HCT116 (cell line): ENCODE measurements at regions not wholly inside any gene's neighbourhood (a gene's known extent, or its start where the extent isn't known, plus 50 kb on each side); places are given as distances from the start of the nearest gene placed in this dataset.

Experiments
- ATAC-seq: fragments of 200-7000 bp; cut with Tn5 transposase; 2 replicates; pipeline ENCODE4 v1.9.1; 2020; ENCODE audit warnings: mild to moderate bottlenecking, moderate library complexity
- BruUV-seq: library from RNA; stranded (reverse); fragments of 400-500 nt; replicated peaks from 2 replicates; lab custom pipeline; 2021; lab: Mats Ljungman, UMichigan
- CTCF ChIA-PET: fragments of 300-600 bp; sonication (Branson Sonifier 250); formaldehyde crosslinking; loops from one replicate; lab custom pipeline; 2021; ENCODE audit warnings: antibody characterized with exemption; lab: Charles Lee
- POLR2A ChIA-PET: fragments of 300-600, 350-600 bp; sonication (Branson Sonifier 250); formaldehyde crosslinking; loops from one replicate; lab custom pipeline; 2021; ENCODE audit warnings: antibody characterized with exemption; lab: Charles Lee
- RAD21 ChIA-PET, 2 experiments: fragments of 300-600 bp; sonication (Branson Sonifier 250); formaldehyde crosslinking; loops; one replicate each; lab custom pipeline; 2023; ENCODE audit warnings: low total read pairs in 2 of 2; ENCODE audit not compliant: uncharacterized antibody in 2 of 2, unreplicated experiment in 2 of 2, low non-redundant PET in 1 of 2; lab: Charles Lee
- DNase-seq: peaks from one replicate; pipeline ENCODE4 v3.0.0-alpha.2; 2010; ENCODE audit warnings: low read depth, low spot score
- H2AFZ ChIP-seq: fragments of 200-600 bp; shearing (Covaris generic), sonication (generic); 2 replicates; pipeline ENCODE4 v1.6.1; 2017; ENCODE audit warnings: low read depth, mixed run types, mixed read lengths, antibody characterized with exemption, low read length; ENCODE audit not compliant: poor library complexity, severe bottlenecking
- H3K27ac ChIP-seq: 2 replicates; pipeline ENCODE4 v1.5.1; 2012; ENCODE audit warnings: low read depth, low read length
- H3K27me3 ChIP-seq: fragments of 200-600 bp; sonication (generic); 2 replicates; pipeline ENCODE4 v1.6.1; 2016; ENCODE audit warnings: mixed run types, low read length, mixed read lengths; ENCODE audit not compliant: insufficient read depth
- H3K36me3 ChIP-seq, 2 experiments: fragments of 200-500 bp in 1 of 2; fragments of 200-600 bp in 1 of 2; sonication (Bioruptor generic) in 1 of 2; sonication (generic) in 1 of 2; 2 replicates each; pipeline versions ENCODE4 v1.5.1 to v1.6.1; 2014 to 2016; ENCODE audit warnings: low read length in 2 of 2, inconsistent platforms in 1 of 2, mixed read lengths in 1 of 2, mixed run types in 1 of 2; ENCODE audit not compliant: insufficient read depth in 2 of 2, control insufficient read depth in 1 of 2
- H3K4me1 ChIP-seq, 2 experiments: fragments of 200-600 bp in 1 of 2; sonication (generic) in 1 of 2; 2 replicates each; pipeline versions ENCODE4 v1.5.1 to v1.6.1; 2012 to 2017; ENCODE audit warnings: low read length in 2 of 2, inconsistent platforms in 1 of 2, mild to moderate bottlenecking in 1 of 2, mixed read lengths in 1 of 2, mixed run types in 1 of 2, moderate library complexity in 1 of 2; ENCODE audit not compliant: insufficient read depth in 2 of 2, control insufficient read depth in 1 of 2
- H3K4me2 ChIP-seq: fragments of 200-600 bp; sonication (generic); 2 replicates; pipeline ENCODE4 v1.6.1; 2017; ENCODE audit warnings: mixed run types, low read length, mixed read lengths
- H3K4me3 ChIP-seq, 2 experiments: fragments of 200-600 bp in 1 of 2; sonication (generic) in 1 of 2; replicated peaks in 1 of 2; 2 replicates each; pipeline ENCODE4 v1.5.1; 2011 to 2016; ENCODE audit warnings: low read length in 2 of 2, control low read depth in 1 of 2, low read depth in 1 of 2, mild to moderate bottlenecking in 1 of 2, mixed read lengths in 1 of 2, mixed run types in 1 of 2
- H3K79me2 ChIP-seq: fragments of 200-600 bp; sonication (generic); 2 replicates; pipeline ENCODE4 v1.6.1; 2017; ENCODE audit warnings: mild to moderate bottlenecking, mixed run types, low read length, moderate library complexity, mixed read lengths; ENCODE audit not compliant: insufficient read depth
- H3K9ac ChIP-seq: fragments of 200-600 bp; sonication (generic); 2 replicates; pipeline ENCODE4 v1.6.1; 2016; ENCODE audit warnings: low read length, mixed read lengths
- H3K9me2 ChIP-seq: fragments of 200-600 bp; sonication (generic), shearing (Covaris generic); 2 replicates; pipeline ENCODE4 v1.6.1; 2017; ENCODE audit warnings: mixed run types, mild to moderate bottlenecking, moderate library complexity; ENCODE audit not compliant: insufficient read depth
- H3K9me3 ChIP-seq, 2 experiments: fragments of 200-500 bp in 1 of 2; fragments of 200-600 bp in 1 of 2; sonication (Bioruptor generic) in 1 of 2; sonication (generic) in 1 of 2; 2 replicates each; pipeline ENCODE4 v1.6.1; 2014 to 2017; ENCODE audit warnings: low read length in 2 of 2, mixed read lengths in 2 of 2, inconsistent platforms in 1 of 2, low read depth in 1 of 2, mild to moderate bottlenecking in 1 of 2, mixed run types in 1 of 2, moderate library complexity in 1 of 2; ENCODE audit not compliant: control insufficient read depth in 1 of 2, insufficient read depth in 1 of 2
- H4K20me1 ChIP-seq: fragments of 200-600 bp; sonication (generic), shearing (Covaris generic); 2 replicates; pipeline ENCODE4 v1.6.1; 2017; ENCODE audit warnings: mixed run types, mild to moderate bottlenecking, moderate library complexity; ENCODE audit not compliant: insufficient read depth
- ATF3 ChIP-seq: IDR thresholded peaks from 2 replicates; pipeline ENCODE4 v1.6.1; 2012
- EGR1 ChIP-seq: IDR thresholded peaks from 2 replicates; pipeline ENCODE4 v1.6.1; 2012; ENCODE audit warnings: low read depth
- RAD21 ChIP-seq: IDR thresholded peaks from 2 replicates; pipeline ENCODE4 v1.6.1; 2012; ENCODE audit warnings: low read depth, mild to moderate bottlenecking
- SIN3A ChIP-seq: IDR thresholded peaks from 2 replicates; pipeline ENCODE4 v1.6.1; 2012; ENCODE audit warnings: low read depth
- intact Hi-C: fragments of 100-400 bp; cut with micrococcal nuclease; formaldehyde crosslinking; loops from 2 replicates; pipeline ENCODE4 v1.10.0; 2022
- TF ChIP-seq, protein P1 (sequence below): IDR thresholded peaks from 2 replicates; pipeline ENCODE4 v1.6.1; 2011; ENCODE audit warnings: mild to moderate bottlenecking, low read length, moderate library complexity; ENCODE audit not compliant: insufficient replicate concordance; ENCODE audit errors: extremely low read depth
- TF ChIP-seq, protein P2 (sequence below): IDR thresholded peaks from 2 replicates; pipeline ENCODE4 v1.6.1; 2012

- no peaks in the 10 kb centered on the region for H3K36me3 ChIP-seq
- H3K4me3 ChIP-seq = no peak overlapping the region
- TF ChIP-seq ATF3 (no peak), SIN3A (no peak), RAD21 (no peak), EGR1 (no peak)
- TF ChIP-seq, protein P1, sequence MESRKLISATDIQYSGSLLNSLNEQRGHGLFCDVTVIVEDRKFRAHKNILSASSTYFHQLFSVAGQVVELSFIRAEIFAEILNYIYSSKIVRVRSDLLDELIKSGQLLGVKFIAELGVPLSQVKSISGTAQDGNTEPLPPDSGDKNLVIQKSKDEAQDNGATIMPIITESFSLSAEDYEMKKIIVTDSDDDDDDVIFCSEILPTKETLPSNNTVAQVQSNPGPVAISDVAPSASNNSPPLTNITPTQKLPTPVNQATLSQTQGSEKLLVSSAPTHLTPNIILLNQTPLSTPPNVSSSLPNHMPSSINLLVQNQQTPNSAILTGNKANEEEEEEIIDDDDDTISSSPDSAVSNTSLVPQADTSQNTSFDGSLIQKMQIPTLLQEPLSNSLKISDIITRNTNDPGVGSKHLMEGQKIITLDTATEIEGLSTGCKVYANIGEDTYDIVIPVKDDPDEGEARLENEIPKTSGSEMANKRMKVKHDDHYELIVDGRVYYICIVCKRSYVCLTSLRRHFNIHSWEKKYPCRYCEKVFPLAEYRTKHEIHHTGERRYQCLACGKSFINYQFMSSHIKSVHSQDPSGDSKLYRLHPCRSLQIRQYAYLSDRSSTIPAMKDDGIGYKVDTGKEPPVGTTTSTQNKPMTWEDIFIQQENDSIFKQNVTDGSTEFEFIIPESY = no peak
- TF ChIP-seq, protein P2, sequence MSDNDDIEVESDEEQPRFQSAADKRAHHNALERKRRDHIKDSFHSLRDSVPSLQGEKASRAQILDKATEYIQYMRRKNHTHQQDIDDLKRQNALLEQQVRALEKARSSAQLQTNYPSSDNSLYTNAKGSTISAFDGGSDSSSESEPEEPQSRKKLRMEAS = no peak
- intact Hi-C loops = no loop called here
- H3K9me2 ChIP-seq = no peaks in the 10 kb centered on the region
- peaks cover 11 to 27% of the 10 kb centered on the region in 2 experiments for H3K4me1 ChIP-seq
- ChIA-PET POLR2A (no interaction called here), RAD21 (no interaction called here), CTCF (no interaction called here)
- no peaks in the 10 kb centered on the region for H3K9me3 ChIP-seq
- no peak overlapping the region for H3K27ac ChIP-seq
- BruUV-seq = no TSS peak
- no peak overlapping the region for H2AFZ ChIP-seq
- no peak overlapping the region for H3K9ac ChIP-seq
- ATAC-seq = no peak
- H3K79me2 ChIP-seq = no peaks in the 10 kb centered on the region
- no peak overlapping the region for H3K4me2 ChIP-seq
- H3K27me3 ChIP-seq = no peaks in the 10 kb centered on the region
- DNase-seq = no peak
- no peaks in the 10 kb centered on the region for H4K20me1 ChIP-seq
Measured at GRCh38 chr11:119573858-119574257, 150.9 kb upstream of the THY1 start.
